KBM-7 (cell line): ENCODE measurements at regions not wholly inside any gene's neighbourhood (a gene's known extent, or its start where the extent isn't known, plus 50 kb on each side); places are given as distances from the start of the nearest gene placed in this dataset.
A peak's percentile ranks its signal among the peaks of the same experiment; 100 is the strongest.
"Not testable (repeated sequence)": the region's sequence is repeated elsewhere in the genome, so short reads cannot be mapped to it uniquely, and the experiment has no call there.

ENCODE experiments used
- DNase-seq: peaks from one replicate; pipeline ENCODE4 v3.0.0-alpha.2; 2015
- in situ Hi-C: fragments of 300-500 bp; cut with MboI; formaldehyde crosslinking; loops from 2 replicates; pipeline ENCODE4 v1.14.3; 2020; ENCODE audit warnings: low sequenced_read_pairs, low pct_unique_long_range_greater_than_20kb, mixed read lengths

GRCh38 chrX:115958687-115959359 lies 211.7 kb upstream of the AGTR2 start:
- in situ Hi-C loops, result no loop called here
- peak; percentile 67 for DNase-seq

GRCh38 chrX:115960440-115961084 lies 210.0 kb upstream of the AGTR2 start:
- no peak for DNase-seq
- in situ Hi-C loops, result no loop called here

DNA sequence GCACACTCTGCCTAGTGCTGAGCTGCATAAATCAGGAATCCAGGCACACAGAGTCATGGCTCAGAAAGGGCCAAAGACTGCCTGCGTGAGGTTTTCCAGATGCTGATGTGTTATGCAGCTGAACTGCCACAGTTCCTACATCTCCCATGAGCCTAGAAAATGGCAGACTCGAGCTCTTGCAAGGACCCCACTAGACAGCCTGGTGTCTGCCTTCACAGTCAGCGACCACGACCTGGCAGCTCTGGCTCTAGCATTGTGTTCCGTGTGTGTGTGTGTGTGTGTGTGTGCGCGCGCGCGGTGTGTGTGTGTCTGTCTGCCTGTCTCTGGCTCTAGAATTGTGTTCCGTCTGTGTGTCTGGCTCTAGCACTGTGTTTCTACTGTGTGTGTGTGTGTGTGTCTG lies 203.6 kb upstream of the AGTR2 start:
- peak; percentile 13 for DNase-seq

DNA sequence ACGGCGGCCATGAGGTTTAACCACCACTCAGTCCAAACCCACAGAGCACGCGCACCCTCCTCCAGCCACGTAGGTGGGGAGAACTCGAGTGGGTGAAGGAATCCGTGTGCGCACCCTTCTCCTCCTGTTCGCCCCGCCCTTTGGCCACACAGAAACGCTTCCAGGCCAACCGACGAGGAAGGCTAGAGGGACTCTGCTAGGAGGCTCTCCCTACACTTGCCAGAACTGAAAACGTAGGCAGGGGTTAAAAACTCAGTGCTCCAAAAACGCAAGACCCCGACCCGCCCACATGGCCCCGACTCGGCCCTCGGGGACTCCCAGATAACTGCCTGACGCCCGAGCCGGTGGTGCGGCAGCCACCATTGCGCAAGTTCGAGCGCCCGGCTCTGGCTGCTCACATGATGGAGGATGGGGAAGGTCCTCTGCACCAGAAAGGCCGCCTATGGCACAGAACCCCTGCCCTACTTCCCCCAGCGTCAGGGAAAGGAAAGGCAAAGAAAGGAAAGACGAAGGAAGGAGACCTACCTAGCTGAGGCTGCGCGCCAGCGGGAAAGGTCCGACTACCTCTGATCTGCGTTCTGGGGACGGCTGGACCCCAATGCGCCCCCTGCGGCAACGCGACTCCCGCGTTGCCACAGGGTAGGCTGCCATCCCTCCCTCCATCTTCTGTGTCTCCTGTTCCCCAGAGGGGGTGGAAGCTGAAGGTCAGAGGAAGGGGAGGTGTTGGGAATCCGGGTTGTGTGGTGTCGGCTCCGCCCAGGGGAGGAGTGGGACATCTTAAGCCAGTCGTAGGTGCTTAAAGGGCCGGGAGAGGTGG lies 201.9 kb upstream of the AGTR2 start:
- in situ Hi-C loops, result no loop called here
- DNase-seq, result peak; percentile 87

More for the DNA sequence above, 203.6 kb upstream of the AGTR2 start:
- in situ Hi-C loops, result no loop called here

DNA sequence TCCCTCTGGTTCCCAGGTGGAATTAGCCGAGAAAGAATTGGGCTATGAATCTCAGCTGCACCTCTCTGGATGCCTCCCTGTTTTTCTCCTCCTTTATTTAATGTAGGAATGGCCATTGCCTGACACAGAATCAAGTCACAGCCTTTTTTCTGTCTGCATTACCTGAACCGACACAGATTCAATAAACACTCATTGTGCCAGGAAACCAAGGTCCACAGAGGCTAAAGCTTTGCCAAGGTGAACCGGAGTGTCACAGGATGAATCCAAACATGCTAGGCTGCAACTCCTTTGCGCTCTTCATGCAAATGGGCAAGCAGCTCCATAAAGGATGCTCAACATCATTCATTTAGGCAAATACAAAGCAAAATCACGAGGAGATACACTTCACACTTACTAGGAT lies 199.8 kb upstream of the AGTR2 start:
- in situ Hi-C loops, result no loop called here
- DNase-seq, result no peak

DNA sequence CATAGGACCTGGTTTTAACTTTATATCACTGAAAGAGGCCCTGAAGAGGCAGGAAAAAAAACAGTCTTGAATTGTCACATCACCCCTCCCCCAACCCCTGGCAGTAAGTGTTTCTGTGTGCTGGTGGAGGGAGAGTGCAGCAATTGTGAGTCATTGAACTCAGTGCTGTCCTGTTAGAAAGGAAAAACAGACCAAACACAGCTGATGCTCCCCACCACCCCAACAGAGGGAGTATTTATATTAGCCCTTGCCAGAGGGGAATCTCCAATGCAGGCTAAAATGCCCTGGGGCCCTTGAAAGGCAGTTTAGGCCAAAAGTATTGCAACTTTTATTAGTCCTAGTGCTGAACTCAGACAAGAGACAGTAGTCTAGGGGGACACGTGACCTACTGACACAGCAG lies 197.8 kb upstream of the AGTR2 start:
- in situ Hi-C loops, result no loop called here

GRCh38 chrX:115978068-115978467 lies 192.5 kb upstream of the AGTR2 start:
- in situ Hi-C loops, result no loop called here
- DNase-seq, result no peak

More for the DNA sequence above, 197.8 kb upstream of the AGTR2 start:
- DNase-seq, result no peak

DNA sequence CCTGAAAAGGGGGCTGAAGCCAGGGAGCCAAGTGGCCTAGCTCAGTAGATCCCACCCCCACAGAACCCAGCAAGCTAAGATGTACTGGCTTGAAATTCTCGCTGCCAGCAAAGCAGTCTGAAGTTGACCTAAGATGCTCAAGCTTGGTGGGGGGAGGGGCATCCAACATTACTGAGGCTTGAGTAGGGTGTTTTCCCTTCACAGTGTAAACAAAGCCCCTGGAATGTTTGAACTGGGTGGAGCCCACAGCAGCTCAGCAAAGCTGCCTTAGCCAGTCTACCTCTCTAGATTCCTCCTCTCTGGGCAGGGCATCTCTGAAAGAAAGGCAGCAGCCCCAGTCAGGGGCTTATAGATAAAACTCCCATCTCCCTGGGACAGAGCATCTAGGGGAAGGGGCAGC lies 187.4 kb upstream of the AGTR2 start:
- in situ Hi-C loops, DNase-seq: not testable (repeated sequence)

DNA sequence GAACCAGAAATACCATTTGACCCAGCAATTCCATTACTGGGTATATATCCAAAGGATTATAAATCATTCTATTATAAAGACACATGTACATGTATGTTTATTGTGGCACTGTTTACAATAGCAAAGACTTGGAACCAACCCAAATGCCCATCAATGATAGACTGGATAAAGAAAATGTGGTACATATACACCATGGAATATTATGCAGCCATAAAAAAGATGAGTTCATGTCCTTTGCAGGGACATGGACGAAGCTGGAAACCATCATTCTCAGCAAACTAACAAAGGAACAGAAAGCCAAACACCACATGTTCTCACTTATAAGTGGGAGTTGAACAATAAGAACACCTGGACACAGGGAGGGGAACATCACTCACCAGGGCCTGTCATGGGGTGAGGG lies 183.1 kb upstream of the AGTR2 start:
- in situ Hi-C loops, DNase-seq: not testable (repeated sequence)

GRCh38 chrX:115988825-115989224 lies 181.7 kb upstream of the AGTR2 start:
- no peak for DNase-seq
- in situ Hi-C loops, result no loop called here

- in situ Hi-C loops, result no loop called here
- DNase-seq, result no peak
Measured at GRCh38 chrX:115989686-115990085, 180.9 kb upstream of the AGTR2 start.

DNA sequence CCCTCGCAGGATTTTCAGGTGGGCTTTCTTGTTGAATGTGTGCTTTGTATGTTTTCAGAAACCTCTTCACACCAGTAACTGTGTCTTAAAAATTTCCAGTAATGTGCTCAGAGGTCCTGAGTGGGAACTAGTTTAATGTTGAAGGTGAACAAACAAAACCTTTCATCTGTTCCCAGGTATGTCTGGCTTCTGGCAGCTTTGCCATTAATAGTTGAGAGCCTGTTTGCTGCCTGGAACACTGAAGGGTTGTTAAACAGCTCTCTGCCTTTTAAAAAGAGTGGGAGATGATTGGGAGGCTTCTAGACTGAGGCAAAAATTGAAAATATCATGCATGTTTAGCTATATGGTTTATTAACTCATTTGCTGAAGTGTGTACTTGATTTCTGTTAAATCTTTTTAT lies 161.2 kb upstream of the AGTR2 start:
- DNase-seq, result no peak
- in situ Hi-C loops, result no loop called here

DNA sequence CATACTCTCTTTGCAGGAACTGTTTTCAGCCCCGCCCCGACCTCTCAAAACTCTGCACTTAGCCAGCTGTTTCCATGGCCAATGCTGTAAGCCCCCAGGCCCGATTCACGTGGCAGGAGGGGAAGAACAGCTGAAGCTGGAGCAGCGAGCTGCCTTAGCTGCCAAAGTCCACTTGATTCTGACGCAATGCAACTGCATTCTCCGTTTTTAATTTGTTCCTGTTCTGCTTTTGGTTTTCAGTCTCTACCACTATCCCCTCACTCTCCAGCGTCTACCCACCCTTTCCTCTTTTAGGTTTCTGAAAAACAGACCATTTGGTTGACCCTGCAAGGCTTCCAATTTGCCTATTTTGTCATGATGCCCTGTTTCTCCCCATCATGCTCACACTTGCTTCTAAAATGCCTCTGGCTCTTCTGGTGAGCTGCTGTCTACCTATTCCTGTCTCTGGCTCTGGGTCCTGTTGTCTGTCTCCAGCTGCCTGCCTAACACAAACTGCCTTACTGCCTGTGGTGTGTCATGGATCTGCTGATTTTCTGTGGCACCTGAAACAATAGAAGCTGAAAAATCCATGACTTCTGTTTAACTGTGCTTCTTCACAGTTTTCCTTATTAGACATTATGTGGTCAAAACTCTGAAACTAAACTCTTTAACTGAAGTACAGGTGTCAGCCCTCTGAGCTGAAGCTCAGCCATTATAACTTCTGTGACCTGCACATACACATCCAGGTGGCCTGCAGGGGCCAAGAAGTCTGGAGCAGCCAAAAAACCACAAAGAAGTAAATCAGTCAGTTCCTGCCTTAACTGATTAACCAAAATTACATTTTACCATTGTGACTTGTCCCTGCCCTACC lies 160.5 kb upstream of the AGTR2 start:
- peak; percentile 47 for DNase-seq
- in situ Hi-C loops, result no loop called here

DNA sequence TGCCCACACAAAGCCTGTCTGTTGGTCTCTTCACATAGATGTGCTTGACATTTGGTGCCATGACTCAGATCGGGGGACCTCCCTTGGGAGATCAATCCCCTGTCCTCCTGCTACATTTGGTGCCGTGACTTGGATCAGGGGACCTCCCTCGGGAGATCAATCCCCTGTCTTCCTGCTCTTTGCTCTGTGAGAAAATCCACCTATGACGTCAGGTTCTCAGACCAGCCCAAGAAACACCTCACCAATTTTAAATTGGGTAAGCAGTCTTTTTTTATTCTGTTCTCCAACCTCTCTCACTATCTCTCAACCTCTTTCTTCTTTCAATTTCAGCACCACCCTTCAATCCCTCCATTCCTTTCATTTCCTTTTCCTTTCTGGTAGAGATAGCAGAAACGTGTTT lies 159.6 kb upstream of the AGTR2 start:
- in situ Hi-C loops, result no loop called here
- DNase-seq, result no peak

GRCh38 chrX:116031331-116031730 lies 139.2 kb upstream of the AGTR2 start:
- no peak for DNase-seq
- in situ Hi-C loops, result no loop called here
